LNCaP clone FGC (cell line): ENCODE measurements at regions not wholly inside any gene's neighbourhood (a gene's known extent, or its start where the extent isn't known, plus 50 kb on each side); places are given as distances from the start of the nearest gene placed in this dataset.

Experiments used
- DNase-seq: peaks from one replicate; pipeline ENCODE4 v3.0.0-alpha.2; 2011; ENCODE audit warnings: low read depth
- H3K4me3 ChIP-seq: 2 replicates; pipeline ENCODE4 v1.5.1; 2011; ENCODE audit warnings: mild to moderate bottlenecking, low read depth, low read length, control low read depth
- TF ChIP-seq, protein P1 (sequence below): IDR thresholded peaks from 2 replicates; pipeline ENCODE4 v1.5.1; 2012; ENCODE audit warnings: mild to moderate bottlenecking; ENCODE audit not compliant: control insufficient read depth, insufficient read depth; ENCODE audit errors: extremely low read depth

DNA sequence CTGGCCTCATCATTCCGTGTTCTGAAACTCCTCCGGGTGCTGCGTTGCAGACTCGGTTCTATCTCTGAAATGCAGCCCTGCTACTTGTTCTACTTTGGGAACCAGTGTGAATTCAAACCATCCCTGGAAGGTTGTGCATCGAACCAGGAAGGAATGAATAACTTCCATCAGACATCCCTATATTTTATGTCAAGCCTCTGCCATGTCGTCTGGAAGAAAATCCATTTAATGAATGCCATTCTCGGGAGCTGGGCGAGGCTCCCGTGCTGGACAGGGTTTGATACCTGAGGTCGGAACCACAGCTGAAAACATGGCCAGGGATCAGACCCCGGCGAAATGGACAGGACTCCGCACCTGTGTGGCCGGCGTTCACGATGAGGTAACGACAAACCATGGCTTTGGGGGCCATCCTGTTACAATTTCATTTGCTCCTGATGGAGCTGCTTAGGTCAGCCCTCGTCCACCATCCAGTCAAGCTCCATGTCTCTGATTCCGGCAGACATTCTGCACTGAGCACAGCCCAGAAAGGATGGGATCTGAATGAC, 821.6 kb downstream of the GALR1 start:
- TF ChIP-seq, protein P1, sequence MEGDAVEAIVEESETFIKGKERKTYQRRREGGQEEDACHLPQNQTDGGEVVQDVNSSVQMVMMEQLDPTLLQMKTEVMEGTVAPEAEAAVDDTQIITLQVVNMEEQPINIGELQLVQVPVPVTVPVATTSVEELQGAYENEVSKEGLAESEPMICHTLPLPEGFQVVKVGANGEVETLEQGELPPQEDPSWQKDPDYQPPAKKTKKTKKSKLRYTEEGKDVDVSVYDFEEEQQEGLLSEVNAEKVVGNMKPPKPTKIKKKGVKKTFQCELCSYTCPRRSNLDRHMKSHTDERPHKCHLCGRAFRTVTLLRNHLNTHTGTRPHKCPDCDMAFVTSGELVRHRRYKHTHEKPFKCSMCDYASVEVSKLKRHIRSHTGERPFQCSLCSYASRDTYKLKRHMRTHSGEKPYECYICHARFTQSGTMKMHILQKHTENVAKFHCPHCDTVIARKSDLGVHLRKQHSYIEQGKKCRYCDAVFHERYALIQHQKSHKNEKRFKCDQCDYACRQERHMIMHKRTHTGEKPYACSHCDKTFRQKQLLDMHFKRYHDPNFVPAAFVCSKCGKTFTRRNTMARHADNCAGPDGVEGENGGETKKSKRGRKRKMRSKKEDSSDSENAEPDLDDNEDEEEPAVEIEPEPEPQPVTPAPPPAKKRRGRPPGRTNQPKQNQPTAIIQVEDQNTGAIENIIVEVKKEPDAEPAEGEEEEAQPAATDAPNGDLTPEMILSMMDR, result no peak
- H3K4me3 ChIP-seq, result no peak overlapping the region
- no peak for DNase-seq

DNA sequence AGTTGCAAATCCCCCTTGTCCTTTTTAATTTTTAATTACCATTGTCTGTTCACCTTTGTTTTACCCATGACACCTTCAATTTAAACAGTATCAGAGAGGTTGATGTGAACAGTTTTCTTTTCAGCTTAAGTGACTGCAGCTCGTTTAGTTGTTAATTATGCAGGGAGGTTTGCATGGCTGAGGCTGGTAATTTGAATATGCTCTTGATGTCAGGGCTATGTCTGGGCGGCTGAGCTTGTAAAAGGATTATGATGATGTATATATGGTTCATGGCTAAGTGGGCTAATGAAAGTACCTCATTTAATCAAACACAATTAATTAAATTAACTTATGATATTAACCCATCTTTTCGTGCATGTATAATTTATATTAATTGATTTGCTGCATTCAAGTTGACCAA, 822.1 kb downstream of the GALR1 start:
- no peak for DNase-seq
- no peak overlapping the region for H3K4me3 ChIP-seq
- TF ChIP-seq, protein P1, result no peak

DNA sequence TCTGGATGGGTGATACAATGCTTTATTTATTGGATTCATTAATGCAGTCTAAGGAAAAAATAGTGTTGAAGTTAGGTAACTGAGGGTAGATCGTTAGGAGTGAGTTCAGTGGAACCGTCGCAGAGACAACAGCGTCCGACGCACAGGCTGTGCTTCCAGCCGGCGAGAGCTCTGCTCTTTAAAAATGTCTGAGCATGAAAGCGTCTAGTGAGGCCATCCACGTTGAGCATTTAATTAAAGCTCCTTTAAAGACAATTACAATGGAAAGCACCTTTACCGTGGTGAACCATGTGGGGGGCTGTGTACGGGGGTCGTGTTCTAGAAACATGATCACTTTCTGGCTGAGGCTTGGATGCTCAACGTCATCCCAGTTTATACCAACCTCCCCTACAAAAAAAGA, 822.7 kb downstream of the GALR1 start:
- no peak for DNase-seq
- H3K4me3 ChIP-seq, result no peak overlapping the region
- TF ChIP-seq, protein P1, result no peak

DNA sequence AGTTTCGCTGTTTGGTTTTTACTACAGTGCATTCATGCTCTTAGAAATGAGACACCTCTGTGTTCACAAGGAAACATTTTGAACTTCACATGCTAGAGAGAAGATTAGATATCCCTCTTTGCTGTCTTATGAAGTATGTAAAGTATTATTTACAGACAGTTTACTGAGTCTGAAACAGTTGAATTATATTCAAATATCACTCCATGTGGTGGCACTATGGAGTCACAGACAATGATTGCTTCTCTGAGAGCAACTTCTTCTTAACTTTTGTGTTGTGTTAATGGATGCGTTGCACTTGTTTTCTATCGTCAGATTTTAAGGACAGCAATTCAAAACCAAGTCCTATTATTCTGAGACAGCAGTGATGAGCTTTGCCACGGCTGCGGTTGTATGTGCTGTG, 823.6 kb downstream of the GALR1 start:
- DNase-seq, result no peak
- TF ChIP-seq, protein P1, result peak; percentile 61
- H3K4me3 ChIP-seq, result no peak overlapping the region

DNA sequence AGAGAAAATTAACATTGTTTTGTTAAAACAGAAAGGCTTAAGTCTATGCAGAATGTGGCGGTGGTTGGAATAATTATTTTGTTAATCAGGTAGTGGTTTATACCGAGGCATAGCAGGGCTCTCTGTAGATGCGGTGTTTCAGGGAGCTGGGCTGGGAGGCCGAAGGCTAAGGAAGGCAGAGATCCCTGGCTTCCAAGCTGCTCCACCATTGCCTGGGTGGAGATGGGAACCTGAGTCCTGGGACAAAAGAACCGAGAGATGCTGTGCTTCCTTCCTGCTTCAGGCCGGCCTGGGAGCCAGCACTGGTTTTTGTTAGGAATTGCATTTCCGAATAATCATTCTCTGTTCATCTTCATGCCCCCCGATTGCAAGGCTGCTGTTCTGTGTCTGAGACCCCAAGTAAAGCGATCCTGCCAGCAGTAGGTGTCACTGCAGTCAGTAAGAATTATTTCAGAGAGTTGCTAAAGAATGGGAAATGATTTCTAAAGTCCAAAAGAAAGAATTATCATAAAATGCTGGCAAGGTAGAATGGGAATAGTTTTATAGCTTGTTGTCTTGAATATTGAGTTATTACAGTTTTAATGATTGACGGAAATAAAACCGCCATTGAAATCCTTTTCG, 824.9 kb downstream of the GALR1 start:
- no peak overlapping the region for H3K4me3 ChIP-seq
- TF ChIP-seq, protein P1, result no peak
- DNase-seq, result no peak

DNA sequence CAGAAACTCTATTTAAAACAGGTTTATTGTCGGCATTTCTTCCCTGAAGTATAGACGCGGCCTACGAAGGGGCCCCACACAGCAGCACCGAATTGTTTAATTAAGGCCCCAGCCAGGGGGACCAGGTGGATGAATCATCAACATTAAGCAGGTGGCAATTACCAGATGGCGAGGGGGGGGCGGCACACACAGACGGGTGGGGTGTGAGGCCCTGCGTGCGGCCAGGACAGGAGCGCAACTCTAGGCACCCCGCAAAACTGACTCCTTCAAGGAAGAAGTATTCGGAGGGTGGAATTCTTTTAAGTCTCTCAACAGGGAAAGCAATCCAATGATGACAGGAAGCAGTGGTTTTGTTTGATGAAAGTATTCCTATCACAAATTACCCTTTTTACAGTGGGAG, 830.4 kb downstream of the GALR1 start:
- no peak overlapping the region for H3K4me3 ChIP-seq
- TF ChIP-seq, protein P1, result no peak
- DNase-seq, result no peak

DNA sequence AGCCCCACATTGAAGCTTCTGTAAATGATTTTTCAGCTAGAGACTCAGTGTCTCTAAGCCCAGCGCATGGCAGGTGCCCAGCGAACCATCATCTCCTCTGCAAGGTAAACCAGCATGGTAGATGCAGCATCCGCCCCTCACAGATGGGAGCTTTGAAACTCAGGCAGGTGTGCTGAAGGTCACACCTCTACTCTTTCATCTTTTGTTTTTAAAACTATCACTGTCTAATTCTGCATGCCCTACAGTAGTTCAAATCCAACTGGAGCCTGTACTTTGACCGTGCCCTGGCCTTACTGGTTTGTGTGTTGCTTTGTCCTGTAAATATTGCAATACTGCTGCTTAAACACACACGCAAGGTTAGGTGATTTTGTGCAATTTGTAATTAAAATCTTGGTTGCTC, 831.1 kb downstream of the GALR1 start:
- H3K4me3 ChIP-seq, result no peak overlapping the region
- no peak for DNase-seq
- TF ChIP-seq, protein P1, result no peak
